ENCODE measurements at regions not wholly inside any gene's neighbourhood (a gene's known extent, or its start where the extent isn't known, plus 50 kb on each side); places are given as distances from the start of the nearest gene placed in this dataset.
"Not testable (repeated sequence)": the region's sequence is repeated elsewhere in the genome, so short reads cannot be mapped to it uniquely, and the experiment has no call there.

DNA sequence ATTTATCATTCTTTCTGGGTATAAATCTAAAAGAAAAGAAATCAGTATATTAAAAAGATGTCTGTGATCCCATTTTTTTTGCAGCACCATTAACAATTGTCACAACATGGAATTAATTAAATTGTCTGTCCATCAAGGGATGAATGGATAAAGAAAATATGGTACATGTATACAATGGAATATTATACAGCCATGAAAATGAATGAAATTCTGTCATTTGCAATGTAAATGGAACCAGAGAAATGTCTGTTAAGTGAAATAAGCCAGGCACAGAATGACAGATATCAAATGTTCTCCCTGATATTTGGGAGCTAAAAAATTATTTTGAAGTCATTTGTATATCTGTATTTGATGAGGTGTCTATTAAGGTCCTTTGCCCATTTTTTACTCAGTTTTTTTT is 77.1 kb upstream of the NDST4 start:
- TF ChIP-seq EP300 (IDR thresholded peaks at IDR 0.05) = no peak
- TF ChIP-seq, protein P1, sequence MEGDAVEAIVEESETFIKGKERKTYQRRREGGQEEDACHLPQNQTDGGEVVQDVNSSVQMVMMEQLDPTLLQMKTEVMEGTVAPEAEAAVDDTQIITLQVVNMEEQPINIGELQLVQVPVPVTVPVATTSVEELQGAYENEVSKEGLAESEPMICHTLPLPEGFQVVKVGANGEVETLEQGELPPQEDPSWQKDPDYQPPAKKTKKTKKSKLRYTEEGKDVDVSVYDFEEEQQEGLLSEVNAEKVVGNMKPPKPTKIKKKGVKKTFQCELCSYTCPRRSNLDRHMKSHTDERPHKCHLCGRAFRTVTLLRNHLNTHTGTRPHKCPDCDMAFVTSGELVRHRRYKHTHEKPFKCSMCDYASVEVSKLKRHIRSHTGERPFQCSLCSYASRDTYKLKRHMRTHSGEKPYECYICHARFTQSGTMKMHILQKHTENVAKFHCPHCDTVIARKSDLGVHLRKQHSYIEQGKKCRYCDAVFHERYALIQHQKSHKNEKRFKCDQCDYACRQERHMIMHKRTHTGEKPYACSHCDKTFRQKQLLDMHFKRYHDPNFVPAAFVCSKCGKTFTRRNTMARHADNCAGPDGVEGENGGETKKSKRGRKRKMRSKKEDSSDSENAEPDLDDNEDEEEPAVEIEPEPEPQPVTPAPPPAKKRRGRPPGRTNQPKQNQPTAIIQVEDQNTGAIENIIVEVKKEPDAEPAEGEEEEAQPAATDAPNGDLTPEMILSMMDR (IDR thresholded peaks at IDR 0.05) = no peak
- TF ChIP-seq POLR2A (IDR thresholded peaks at IDR 0.05) = no peak
- TF ChIP-seq POLR2AphosphoS5 (IDR thresholded peaks at IDR 0.05) = no peak
- H3K36me3 ChIP-seq = no peaks in the 10 kb centered on the region
- H3K4me1 ChIP-seq = no peaks in the 10 kb centered on the region
- no peak overlapping the region for H3K4me3 ChIP-seq
- no peaks in the 10 kb centered on the region for H3K27me3 ChIP-seq
- DNase-seq = no peak
- intact Hi-C loops (cut with DNase I) = no loop called here
- H3K27ac ChIP-seq = no peak overlapping the region
- H3K9me3 ChIP-seq = no peaks in the 10 kb centered on the region

DNA sequence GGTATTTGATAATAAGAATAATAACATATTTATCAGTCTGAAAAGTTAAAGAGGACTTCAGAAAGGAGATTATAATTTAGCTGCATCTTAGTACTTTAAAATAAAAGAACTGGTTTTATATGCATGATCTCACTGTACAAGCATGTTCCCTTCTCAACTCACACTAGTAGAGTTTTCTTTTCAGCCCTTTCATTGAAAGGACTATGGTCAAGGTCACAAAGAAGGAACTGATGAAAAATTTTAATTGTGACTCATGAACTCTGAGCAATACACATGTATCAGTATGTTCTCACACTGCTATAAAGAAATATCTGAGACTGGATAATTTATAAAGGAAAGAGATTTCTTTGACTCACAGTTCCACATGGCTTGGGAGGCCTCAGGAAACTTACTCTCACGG is 73.7 kb upstream of the NDST4 start:
- Histone ChIP-seq H3K36me3 (no peaks in the 10 kb centered on the region), H3K4me1 (no peaks in the 10 kb centered on the region), H3K4me3 (no peak overlapping the region), H3K27ac (no peak overlapping the region), H3K27me3 (no peaks in the 10 kb centered on the region), H3K9me3 (no peaks in the 10 kb centered on the region)
- intact Hi-C loops (cut with DNase I) = no loop called here
- 77 to 85% methylated on average over 1 of the region's 1 CpG for WGBS, 2 donors
- TF ChIP-seq POLR2A (IDR thresholded peaks at IDR 0.05) = no peak
- no peak for DNase-seq

DNA sequence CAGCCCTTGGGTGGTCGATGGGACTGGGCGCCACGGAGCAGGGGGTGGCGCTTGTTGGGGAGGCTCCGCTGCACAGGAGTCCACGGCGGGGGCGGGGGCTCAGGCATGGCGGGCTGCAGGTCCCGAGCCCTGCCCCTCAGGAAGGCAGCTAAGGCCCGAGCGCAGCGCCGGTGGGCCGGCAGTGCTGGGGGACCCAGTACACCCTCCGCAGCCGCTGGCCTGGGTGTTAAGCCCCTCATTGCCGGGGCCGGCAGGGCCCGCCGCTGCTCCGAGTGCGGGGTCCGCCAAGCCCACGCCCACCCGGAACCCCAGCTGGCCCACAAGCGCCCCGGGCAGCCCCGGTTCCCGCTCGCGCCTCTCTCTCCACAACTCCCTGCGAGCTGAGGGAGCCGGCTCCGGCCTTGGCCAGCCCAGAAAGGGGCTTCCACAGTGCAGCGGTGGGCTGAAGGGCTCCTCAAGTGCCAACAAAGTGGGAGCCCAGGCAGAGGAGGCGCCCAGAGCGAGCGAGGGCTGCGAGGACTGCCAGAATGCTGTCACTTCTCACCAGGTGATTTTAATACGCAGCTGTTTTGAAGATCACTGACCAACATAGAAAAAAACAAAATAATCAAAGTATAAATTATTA is 66.1 kb upstream of the NDST4 start:
- H3K27me3 ChIP-seq; H3K27ac ChIP-seq; H3K9me3 ChIP-seq; H3K4me1 ChIP-seq; intact Hi-C loops (cut with DNase I); H3K4me3 ChIP-seq; H3K36me3 ChIP-seq: not testable (repeated sequence)
- WGBS, 2 donors = 94 to 97% methylated on average over 41 of the region's 41 CpGs
- DNase-seq = peak; percentile 50

DNA sequence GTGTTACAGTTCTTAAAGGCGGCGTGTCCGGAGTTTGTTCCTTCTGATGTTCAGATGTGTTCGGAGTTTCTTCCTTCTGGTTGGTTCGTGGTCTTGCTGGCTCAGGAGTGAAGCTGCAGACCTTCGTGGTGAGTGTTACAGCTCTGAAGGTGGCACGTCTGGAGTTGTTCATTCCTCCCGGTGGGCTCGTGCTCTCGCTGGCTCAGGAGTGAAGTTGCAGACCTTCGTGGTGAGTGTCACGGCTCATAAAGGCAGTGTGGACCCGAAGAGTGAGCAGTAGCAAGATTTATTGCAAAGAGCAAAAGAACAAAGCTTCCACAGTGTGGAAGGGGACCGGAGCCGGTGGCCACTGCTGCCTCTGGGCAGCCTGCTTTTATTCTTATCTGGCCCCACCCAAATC is 65.3 kb upstream of the NDST4 start:
- intact Hi-C loops (cut with DNase I); DNase-seq; H3K9me3 ChIP-seq; H3K4me1 ChIP-seq; H3K27me3 ChIP-seq; H3K27ac ChIP-seq; H3K36me3 ChIP-seq; H3K4me3 ChIP-seq: not testable (repeated sequence)
- WGBS, 2 donors = 91 to 93% methylated on average over 15 of the region's 15 CpGs

DNA sequence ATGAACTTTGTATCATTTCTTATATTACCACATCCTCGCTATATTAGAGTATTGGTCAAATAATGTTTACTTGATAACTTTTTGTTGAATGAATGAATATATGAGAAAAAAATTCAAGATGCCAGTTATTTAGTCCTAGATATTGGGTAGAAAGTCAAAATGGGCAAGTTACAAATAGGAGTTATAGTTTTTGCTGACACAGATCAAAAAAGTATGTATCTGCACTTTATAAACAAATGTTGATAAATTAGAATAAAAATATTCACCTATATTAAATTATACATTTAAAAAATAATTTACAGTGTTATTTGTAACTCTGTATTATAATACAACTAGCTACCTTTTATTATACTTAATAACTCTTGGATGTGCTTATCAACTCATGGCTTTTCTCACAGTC is 57.8 kb upstream of the NDST4 start:
- H3K9me3 ChIP-seq = no peaks in the 10 kb centered on the region
- H3K4me1 ChIP-seq = no peaks in the 10 kb centered on the region
- intact Hi-C loops (cut with DNase I) = no loop called here
- WGBS, 2 donors = 96 to 97% methylated on average over 1 of the region's 1 CpG
- TF ChIP-seq, protein P1 (IDR thresholded peaks at IDR 0.05) = no peak
- TF ChIP-seq EP300 (IDR thresholded peaks at IDR 0.05) (no peak), POLR2A (IDR thresholded peaks at IDR 0.05) (no peak), POLR2AphosphoS5 (IDR thresholded peaks at IDR 0.05) (no peak)
- no peak overlapping the region for H3K27ac ChIP-seq
- DNase-seq = no peak
- H3K27me3 ChIP-seq = no peaks in the 10 kb centered on the region
- H3K36me3 ChIP-seq = no peaks in the 10 kb centered on the region
- no peak overlapping the region for H3K4me3 ChIP-seq

DNA sequence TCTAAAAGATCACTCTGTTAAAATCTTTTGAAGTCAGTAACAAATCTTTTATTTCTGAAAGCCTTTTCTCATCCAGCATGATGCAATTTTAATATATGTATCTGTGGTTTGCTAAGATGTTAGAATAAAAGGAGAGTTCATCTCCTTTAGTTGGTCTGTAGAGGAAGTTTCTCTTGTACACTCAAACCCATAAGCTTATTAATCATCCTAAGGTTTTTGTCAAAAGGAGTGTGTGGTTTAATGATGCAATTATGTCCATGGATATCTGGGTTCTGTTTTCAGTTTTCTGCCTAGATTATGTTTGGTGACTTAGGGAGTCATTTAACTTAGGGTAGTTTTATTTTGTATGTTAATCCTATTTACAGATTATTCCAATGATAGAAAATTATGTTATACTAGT is 52.1 kb upstream of the NDST4 start:
- Histone ChIP-seq H3K9me3 (no peaks in the 10 kb centered on the region), H3K4me1 (no peaks in the 10 kb centered on the region), H3K36me3 (no peaks in the 10 kb centered on the region), H3K27me3 (no peaks in the 10 kb centered on the region), H3K27ac (no peak overlapping the region), H3K4me3 (no peak overlapping the region)
- intact Hi-C loops (cut with DNase I) = no loop called here
- no peak for DNase-seq
- TF ChIP-seq POLR2A (IDR thresholded peaks at IDR 0.05) = no peak
- no peak for TF ChIP-seq POLR2AphosphoS5 (IDR thresholded peaks at IDR 0.05)
- TF ChIP-seq EP300 (IDR thresholded peaks at IDR 0.05) = no peak
- TF ChIP-seq, protein P1 (IDR thresholded peaks at IDR 0.05) = no peak

Small RNAs in the stretch of these regions (small RNA-seq; reads per million reads assigned to genes)
- gene RNU6-119P = 0 reads per million in 3 donors

Data from sigmoid colon (tissue), 6 donors.